SU-DHL-6 (cell line): ENCODE measurements at regions not wholly inside any gene's neighbourhood (a gene's known extent, or its start where the extent isn't known, plus 50 kb on each side); places are given as distances from the start of the nearest gene placed in this dataset.

Experiments
- CTCF ChIP-seq: fragments of 200-600 bp; sonication (generic); IDR thresholded peaks from one replicate; pipeline ENCODE4 v1.5.1; 2017; ENCODE audit warnings: antibody characterized with exemption, mild to moderate bottlenecking, low read length, moderate library complexity; ENCODE audit not compliant: insufficient read depth, poor library complexity, severe bottlenecking
- EZH2phosphoT487 ChIP-seq: fragments of 200-600 bp; sonication (generic), shearing (Covaris generic); conservative IDR thresholded peaks from 2 replicates; pipeline ENCODE4 v1.6.1; 2018; ENCODE audit warnings: mild to moderate bottlenecking, antibody characterized with exemption, low read length, moderate library complexity, mixed read lengths

GRCh38 chr16:87222335-87222734 lies 94.9 kb downstream of the C16orf95 start:
- TF ChIP-seq EZH2phosphoT487 (no peak), CTCF (no peak)
